MM.1S (cell line): ENCODE measurements at regions not wholly inside any gene's neighbourhood (a gene's known extent, or its start where the extent isn't known, plus 50 kb on each side); places are given as distances from the start of the nearest gene placed in this dataset.

Experiments used
- DNase-seq: peaks from one replicate; pipeline ENCODE4 v3.0.0-alpha.2; 2015
- H2AFZ ChIP-seq: fragments of 300-600 bp; sonication (generic); 2 replicates; pipeline ENCODE4 v1.6.0; 2016; ENCODE audit warnings: antibody characterized with exemption, low read length
- H3F3A ChIP-seq: fragments of 300-600 bp; sonication (generic); 2 replicates; pipeline ENCODE4 v1.6.1; 2016; ENCODE audit warnings: mild to moderate bottlenecking, antibody characterized with exemption, low read length, moderate library complexity, mixed read lengths; ENCODE audit not compliant: insufficient read depth
- H3K27ac ChIP-seq: fragments of 300-600 bp; sonication (generic); 2 replicates; pipeline ENCODE4 v1.5.1; 2016; ENCODE audit warnings: mild to moderate bottlenecking, low read length
- H3K27me3 ChIP-seq: fragments of 300-600 bp; sonication (generic); replicated peaks from 2 replicates; pipeline ENCODE4 v1.6.0; 2016; ENCODE audit warnings: low read length; ENCODE audit not compliant: insufficient read depth
- H3K36me3 ChIP-seq: fragments of 300-600 bp; sonication (generic); replicated peaks from 2 replicates; pipeline ENCODE4 v1.6.1; 2016; ENCODE audit warnings: mild to moderate bottlenecking, low read length, mixed read lengths; ENCODE audit not compliant: insufficient read depth
- H3K4me1 ChIP-seq: fragments of 300-600 bp; sonication (generic); 2 replicates; pipeline ENCODE4 v1.6.1; 2016; ENCODE audit warnings: low read length, mixed read lengths
- H3K4me2 ChIP-seq: fragments of 300-600 bp; sonication (generic); 2 replicates; pipeline ENCODE4 v1.6.0; 2016; ENCODE audit warnings: low read depth, low read length
- H3K4me3 ChIP-seq: fragments of 300-600 bp; sonication (generic); 2 replicates; pipeline ENCODE4 v1.5.1; 2016; ENCODE audit warnings: low read length, mixed read lengths
- H3K79me2 ChIP-seq: fragments of 300-600 bp; sonication (generic); 2 replicates; pipeline ENCODE4 v1.6.1; 2016; ENCODE audit warnings: mixed run types, low read length, mixed read lengths
- H3K9ac ChIP-seq: fragments of 300-600 bp; sonication (generic); 2 replicates; pipeline ENCODE4 v1.6.1; 2016; ENCODE audit warnings: low read length, mixed read lengths
- H3K9me2 ChIP-seq: fragments of 300-600 bp; sonication (generic); replicated peaks from 2 replicates; pipeline ENCODE4 v1.6.1; 2016; ENCODE audit warnings: mild to moderate bottlenecking, low read length, mixed read lengths; ENCODE audit not compliant: insufficient read depth
- H3K9me3 ChIP-seq: fragments of 300-600 bp; sonication (generic); replicated peaks from 2 replicates; pipeline ENCODE4 v1.6.1; 2016; ENCODE audit warnings: mild to moderate bottlenecking, low read length, mixed read lengths; ENCODE audit not compliant: insufficient read depth
- H4K20me1 ChIP-seq: fragments of 300-600 bp; sonication (generic); 2 replicates; pipeline ENCODE4 v1.6.1; 2016; ENCODE audit warnings: mild to moderate bottlenecking, low read length, moderate library complexity, mixed read lengths; ENCODE audit not compliant: insufficient read depth
- EZH2 ChIP-seq: fragments of 300-600 bp; sonication (generic); optimal IDR thresholded peaks from 2 replicates; pipeline ENCODE3; 2017; ENCODE audit warnings: low read depth, mild to moderate bottlenecking, antibody characterized with exemption, low read length, mixed read lengths
- EZH2phosphoT487 ChIP-seq: fragments of 300-600 bp; sonication (generic); IDR thresholded peaks from 2 replicates; pipeline ENCODE4 v1.6.1; 2018; ENCODE audit warnings: antibody characterized with exemption, low read length
- TF ChIP-seq, protein P1 (sequence below): fragments of 300-600 bp; sonication (generic); IDR thresholded peaks from 2 replicates; pipeline ENCODE4 v1.5.1; 2016; ENCODE audit warnings: antibody characterized with exemption, low read length, mixed read lengths

- Histone ChIP-seq H3K79me2 (no peaks in the 10 kb centered on the region), H3K9me3 (no peaks in the 10 kb centered on the region), H3K4me2 (no peak overlapping the region), H3F3A (no peaks in the 10 kb centered on the region), H4K20me1 (no peaks in the 10 kb centered on the region), H3K27me3 (no peaks in the 10 kb centered on the region), H3K27ac (no peak overlapping the region), H3K4me3 (no peak overlapping the region), H3K9ac (no peak overlapping the region), H3K9me2 (no peaks in the 10 kb centered on the region), H2AFZ (no peak overlapping the region), H3K36me3 (no peaks in the 10 kb centered on the region), H3K4me1 (no peaks in the 10 kb centered on the region)
- TF ChIP-seq EZH2phosphoT487 (no peak), EZH2 (no peak)
- TF ChIP-seq, protein P1, sequence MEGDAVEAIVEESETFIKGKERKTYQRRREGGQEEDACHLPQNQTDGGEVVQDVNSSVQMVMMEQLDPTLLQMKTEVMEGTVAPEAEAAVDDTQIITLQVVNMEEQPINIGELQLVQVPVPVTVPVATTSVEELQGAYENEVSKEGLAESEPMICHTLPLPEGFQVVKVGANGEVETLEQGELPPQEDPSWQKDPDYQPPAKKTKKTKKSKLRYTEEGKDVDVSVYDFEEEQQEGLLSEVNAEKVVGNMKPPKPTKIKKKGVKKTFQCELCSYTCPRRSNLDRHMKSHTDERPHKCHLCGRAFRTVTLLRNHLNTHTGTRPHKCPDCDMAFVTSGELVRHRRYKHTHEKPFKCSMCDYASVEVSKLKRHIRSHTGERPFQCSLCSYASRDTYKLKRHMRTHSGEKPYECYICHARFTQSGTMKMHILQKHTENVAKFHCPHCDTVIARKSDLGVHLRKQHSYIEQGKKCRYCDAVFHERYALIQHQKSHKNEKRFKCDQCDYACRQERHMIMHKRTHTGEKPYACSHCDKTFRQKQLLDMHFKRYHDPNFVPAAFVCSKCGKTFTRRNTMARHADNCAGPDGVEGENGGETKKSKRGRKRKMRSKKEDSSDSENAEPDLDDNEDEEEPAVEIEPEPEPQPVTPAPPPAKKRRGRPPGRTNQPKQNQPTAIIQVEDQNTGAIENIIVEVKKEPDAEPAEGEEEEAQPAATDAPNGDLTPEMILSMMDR: no peak
- DNase-seq: no peak
Observed at GRCh38 chr4:81527115-81527514, 55.4 kb upstream of the RASGEF1B start.

DNA sequence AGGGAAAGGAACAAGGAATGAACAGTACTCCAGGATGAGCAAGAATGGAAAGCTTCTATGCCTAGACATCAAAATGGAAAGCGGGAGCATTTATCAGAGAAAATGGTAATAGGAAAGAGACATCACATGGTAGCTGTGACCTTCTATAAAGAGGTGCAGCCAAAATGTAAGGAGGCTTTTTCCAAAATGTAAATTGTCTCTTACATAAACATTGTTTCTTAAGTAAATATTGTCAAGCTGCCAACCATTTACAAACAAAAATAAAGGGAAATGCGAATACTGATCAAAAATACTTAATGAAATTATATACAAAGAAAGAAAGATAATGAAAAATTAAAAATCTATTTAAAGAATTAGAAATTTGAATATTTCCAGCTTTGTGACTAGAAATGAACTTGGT lies 55.0 kb upstream of the RASGEF1B start:
- no peaks in the 10 kb centered on the region for H4K20me1 ChIP-seq
- H3K4me1 ChIP-seq: no peaks in the 10 kb centered on the region
- H3K79me2 ChIP-seq: no peaks in the 10 kb centered on the region
- H3K27me3 ChIP-seq: no peaks in the 10 kb centered on the region
- no peak overlapping the region for H3K4me2 ChIP-seq
- no peak for DNase-seq
- H3K9me3 ChIP-seq: no peaks in the 10 kb centered on the region
- H3F3A ChIP-seq: no peaks in the 10 kb centered on the region
- no peaks in the 10 kb centered on the region for H3K36me3 ChIP-seq
- no peak overlapping the region for H3K4me3 ChIP-seq
- no peak for TF ChIP-seq EZH2phosphoT487
- TF ChIP-seq, protein P1: no peak
- TF ChIP-seq EZH2: no peak
- no peak overlapping the region for H3K27ac ChIP-seq
- no peak overlapping the region for H3K9ac ChIP-seq
- H3K9me2 ChIP-seq: no peaks in the 10 kb centered on the region
- no peak overlapping the region for H2AFZ ChIP-seq

DNA sequence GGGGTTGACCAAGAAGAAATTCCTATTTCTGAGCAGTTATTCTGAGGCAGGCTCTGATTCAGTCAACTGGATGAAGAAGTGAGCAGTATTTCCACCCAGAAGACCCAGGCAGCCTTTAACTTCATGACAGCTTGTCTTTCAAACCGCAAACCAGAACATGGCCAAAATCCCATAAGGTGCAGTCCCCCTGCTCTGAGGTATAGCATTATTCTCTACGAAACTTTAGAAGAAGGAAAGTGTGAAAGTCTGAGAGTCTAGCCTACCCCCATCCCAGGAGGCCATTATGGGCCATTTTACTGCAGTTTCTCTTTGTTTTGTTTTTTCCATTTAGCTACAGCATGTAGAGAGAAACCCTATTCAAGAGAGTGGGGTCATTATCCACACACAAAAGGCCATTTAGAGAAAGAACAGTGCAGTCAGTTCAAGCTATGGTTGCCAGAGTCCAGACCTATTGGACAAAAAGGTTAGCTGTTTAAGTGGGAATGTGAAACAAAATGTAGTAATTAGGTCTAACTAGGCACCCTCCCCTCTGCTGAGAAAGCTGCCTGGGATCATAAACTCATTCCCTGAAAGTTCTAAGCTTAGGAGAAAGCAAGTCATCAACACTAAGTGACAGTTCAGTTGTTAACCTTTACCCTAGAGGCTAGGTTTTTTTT lies 52.1 kb upstream of the RASGEF1B start:
- no peak overlapping the region for H3K4me2 ChIP-seq

More for the DNA sequence above, 52.1 kb upstream of the RASGEF1B start:
- Histone ChIP-seq H2AFZ (no peak overlapping the region), H3K27me3 (no peaks in the 10 kb centered on the region), H3K79me2 (no peaks in the 10 kb centered on the region), H3K9me2 (no peaks in the 10 kb centered on the region), H3K27ac (no peak overlapping the region), H4K20me1 (no peaks in the 10 kb centered on the region), H3K4me1 (peaks cover 9% of the 10 kb centered on the region; the same call in 1 of the 2 replicates), H3K9me3 (no peaks in the 10 kb centered on the region), H3K4me3 (no peak overlapping the region), H3K36me3 (no peaks in the 10 kb centered on the region), H3F3A (peaks cover 10% of the 10 kb centered on the region), H3K9ac (no peak overlapping the region)
- TF ChIP-seq, protein P1: no peak
- TF ChIP-seq EZH2phosphoT487 (no peak), EZH2 (no peak)
- no peak for DNase-seq
